ENCODE measurements at regions not wholly inside any gene's neighbourhood (a gene's known extent, or its start where the extent isn't known, plus 50 kb on each side); places are given as distances from the start of the nearest gene placed in this dataset.

GRCh38 chr5:175288048-175288621, 155.8 kb downstream of the DRD1 start:
- DNase-seq = no peak

GRCh38 chr5:175286981-175287380, 157.0 kb downstream of the DRD1 start:
- DNase-seq (no peak), ATAC-seq (no peak)
- Histone ChIP-seq H3K36me3 (no peaks in the 10 kb centered on the region), H3K4me3 (no peak overlapping the region), H3K27me3 (peaks cover 0 to 16% (median 0%) of the 10 kb centered on the region in 9 donors), H3K27ac (no peak overlapping the region), H3K9me3 (no peaks in the 10 kb centered on the region), H3K4me1 (no peaks in the 10 kb centered on the region)
- TF ChIP-seq POLR2A (IDR thresholded peaks at IDR 0.05) (no peak), CTCF (IDR thresholded peaks at IDR 0.05) (no peak)
- 85 to 91% (median 88%) methylated on average over 8 of the region's 8 CpGs for WGBS, 4 donors
- intact Hi-C loops (cut with DNase I) = no loop called here

More at GRCh38 chr5:175288048-175288621, 155.8 kb downstream of the DRD1 start:
- no peak for TF ChIP-seq CTCF (IDR thresholded peaks at IDR 0.05)
- Histone ChIP-seq H3K4me1 (no peaks in the 10 kb centered on the region), H3K27ac (no peak overlapping the region), H3K27me3 (peaks cover 0 to 16% (median 0%) of the 10 kb centered on the region in 9 donors), H3K4me3 (no peak overlapping the region), H3K9me3 (no peaks in the 10 kb centered on the region), H3K36me3 (no peaks in the 10 kb centered on the region)
- no peak for ATAC-seq
- 34 to 48% (median 45%) methylated on average over 9 of the region's 9 CpGs for WGBS, 4 donors
- intact Hi-C loops (cut with DNase I) = no loop called here

- intact Hi-C loops (cut with DNase I) = no loop called here
- H3K27me3 ChIP-seq = peaks cover 0 to 16% (median 0%) of the 10 kb centered on the region in 9 donors
- TF ChIP-seq CTCF (IDR thresholded peaks at IDR 0.05) = no peak
- no peak for TF ChIP-seq POLR2A (IDR thresholded peaks at IDR 0.05)
- no peak for ATAC-seq
- H3K4me3 ChIP-seq = no peak overlapping the region
- H3K9me3 ChIP-seq = no peaks in the 10 kb centered on the region
- H3K27ac ChIP-seq = no peak overlapping the region
- H3K36me3 ChIP-seq = no peaks in the 10 kb centered on the region
- DNase-seq = no peak
- H3K4me1 ChIP-seq = no peaks in the 10 kb centered on the region
Measured at GRCh38 chr5:175285261-175285660, 158.7 kb downstream of the DRD1 start.

- ATAC-seq (no peak), DNase-seq (no peak)
- no peaks in the 10 kb centered on the region for H3K4me1 ChIP-seq
- intact Hi-C loops (cut with DNase I) = no loop called here
- H3K36me3 ChIP-seq = no peaks in the 10 kb centered on the region
- no peaks in the 10 kb centered on the region for H3K9me3 ChIP-seq
- H3K4me3 ChIP-seq = no peak overlapping the region
- H3K27ac ChIP-seq = no peak overlapping the region
- TF ChIP-seq POLR2A (IDR thresholded peaks at IDR 0.05) = no peak
- TF ChIP-seq CTCF (IDR thresholded peaks at IDR 0.05) = no peak
- peaks cover 0 to 21% (median 0%) of the 10 kb centered on the region in 9 donors for H3K27me3 ChIP-seq
- WGBS, 4 donors = 59 to 78% (median 74%) methylated on average over 2 of the region's 2 CpGs
Measured at GRCh38 chr5:175284806-175285205, 159.2 kb downstream of the DRD1 start.

Data from heart left ventricle (tissue), 16 donors.